GM12892 (cell line): ENCODE measurements at regions not wholly inside any gene's neighbourhood (a gene's known extent, or its start where the extent isn't known, plus 50 kb on each side); places are given as distances from the start of the nearest gene placed in this dataset.

ENCODE experiments used
- POLR2A ChIP-seq: IDR thresholded peaks from 2 replicates; pipeline ENCODE4 v1.6.1; 2011; ENCODE audit warnings: low read depth, low read length, control low read depth
- POLR2AphosphoS5 ChIP-seq: IDR thresholded peaks from 2 replicates; pipeline ENCODE4 v1.6.1; 2011; ENCODE audit warnings: low read depth, low read length, control low read depth
- TAF1 ChIP-seq: IDR thresholded peaks from 2 replicates; pipeline ENCODE4 v1.6.1; 2011; ENCODE audit warnings: low read depth, mild to moderate bottlenecking, control low read depth, low read length, borderline replicate concordance

DNA sequence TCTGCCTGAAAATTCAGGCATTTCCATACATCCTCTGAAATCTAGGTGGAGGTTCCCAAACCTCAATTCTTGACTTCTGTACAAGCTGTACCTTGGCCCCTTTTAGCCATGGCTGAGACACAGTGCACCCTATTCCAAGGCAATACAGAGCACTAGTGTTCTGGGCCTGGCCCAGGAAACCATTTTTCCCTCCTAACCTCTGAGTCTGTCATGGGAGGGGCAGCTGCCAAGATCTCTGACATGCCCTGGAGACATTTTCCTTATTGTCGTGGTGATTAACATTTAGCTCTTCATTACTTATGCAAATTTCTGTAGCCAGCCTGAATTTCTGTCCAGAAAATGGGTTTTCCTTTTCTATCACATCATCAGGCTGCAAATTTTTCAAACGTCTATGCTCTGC is 248.0 kb upstream of the RGS18 start:
- no peak for TF ChIP-seq POLR2A
- TF ChIP-seq TAF1, result no peak
- no peak for TF ChIP-seq POLR2AphosphoS5
